Karpas-422 (cell line): ENCODE measurements at regions not wholly inside any gene's neighbourhood (a gene's known extent, or its start where the extent isn't known, plus 50 kb on each side); places are given as distances from the start of the nearest gene placed in this dataset.
A peak's percentile ranks its signal among the peaks of the same experiment; 100 is the strongest.

Experiments used
- DNase-seq: peaks from one replicate; pipeline ENCODE4 v3.0.0-alpha.2; 2015
- H2AFZ ChIP-seq: fragments of 200-600 bp; sonication (generic); 2 replicates; pipeline ENCODE4 v1.6.1; 2014; ENCODE audit warnings: antibody characterized with exemption, low read length, mixed read lengths
- H3K27ac ChIP-seq: fragments of 200-600 bp; sonication (generic); 2 replicates; pipeline ENCODE4 v1.5.1; 2014; ENCODE audit warnings: mild to moderate bottlenecking, low read length, moderate library complexity
- H3K27me3 ChIP-seq: fragments of 200-600 bp; sonication (generic); 2 replicates; pipeline ENCODE4 v1.6.1; 2014; ENCODE audit warnings: low read length, mixed read lengths
- H3K36me3 ChIP-seq: fragments of 200-600 bp; sonication (generic); 2 replicates; pipeline ENCODE4 v1.6.1; 2014; ENCODE audit warnings: low read length, mixed read lengths; ENCODE audit not compliant: insufficient read depth
- H3K4me1 ChIP-seq: fragments of 200-600 bp; sonication (generic); 2 replicates; pipeline ENCODE4 v1.6.1; 2014; ENCODE audit warnings: mild to moderate bottlenecking, low read length, mixed read lengths
- H3K4me2 ChIP-seq: fragments of 200-600 bp; sonication (generic); 2 replicates; pipeline ENCODE4 v1.6.1; 2014; ENCODE audit warnings: low read length, low read depth, mild to moderate bottlenecking; ENCODE audit not compliant: poor library complexity, severe bottlenecking
- H3K4me3 ChIP-seq: fragments of 200-600 bp; sonication (generic); 2 replicates; pipeline ENCODE4 v1.5.1; 2014; ENCODE audit warnings: mild to moderate bottlenecking, antibody characterized with exemption, low read length, mixed read lengths
- H3K79me2 ChIP-seq: fragments of 200-600 bp; sonication (generic); 2 replicates; pipeline ENCODE4 v1.6.1; 2014; ENCODE audit warnings: mild to moderate bottlenecking, low read length, mixed read lengths
- H3K9ac ChIP-seq: fragments of 200-600 bp; sonication (generic); 2 replicates; pipeline ENCODE4 v1.6.0; 2014; ENCODE audit warnings: low read length
- H3K9me2 ChIP-seq: fragments of 200-600 bp; sonication (generic), shearing (Covaris generic); replicated peaks from 2 replicates; pipeline ENCODE4 v1.6.0; 2014; ENCODE audit warnings: mild to moderate bottlenecking, low read length, moderate library complexity; ENCODE audit not compliant: insufficient read depth
- H3K9me3 ChIP-seq: fragments of 300-700, 200-600 bp; sonication (generic); 2 replicates; pipeline ENCODE4 v1.6.1; 2014; ENCODE audit warnings: low read length, mixed read lengths
- H4K20me1 ChIP-seq: fragments of 200-600 bp; sonication (generic); 2 replicates; pipeline ENCODE4 v1.6.1; 2014; ENCODE audit warnings: mild to moderate bottlenecking, antibody characterized with exemption, low read length, low read depth; ENCODE audit not compliant: insufficient read depth

- H3K9me2 ChIP-seq: no peaks in the 10 kb centered on the region
- no peak overlapping the region for H2AFZ ChIP-seq
- H3K9me3 ChIP-seq: peaks cover 8% of the 10 kb centered on the region
- no peak overlapping the region for H3K27ac ChIP-seq
- no peaks in the 10 kb centered on the region for H3K79me2 ChIP-seq
- H3K4me1 ChIP-seq: no peaks in the 10 kb centered on the region
- H3K4me2 ChIP-seq: no peak overlapping the region
- H3K4me3 ChIP-seq: no peak overlapping the region
- no peaks in the 10 kb centered on the region for H3K27me3 ChIP-seq
- no peak for DNase-seq
- H3K9ac ChIP-seq: no peak overlapping the region
- H3K36me3 ChIP-seq: no peaks in the 10 kb centered on the region
- H4K20me1 ChIP-seq: no peaks in the 10 kb centered on the region
Measured at GRCh38 chr6:164690702-164691500, 618.5 kb downstream of the C6orf118 start.

GRCh38 chr6:164690241-164690640, 619.2 kb downstream of the C6orf118 start:
- no peak overlapping the region for H3K4me2 ChIP-seq
- no peaks in the 10 kb centered on the region for H3K27me3 ChIP-seq
- H3K4me1 ChIP-seq: no peaks in the 10 kb centered on the region
- no peak overlapping the region for H2AFZ ChIP-seq
- no peak overlapping the region for H3K27ac ChIP-seq
- no peaks in the 10 kb centered on the region for H3K9me2 ChIP-seq
- H3K79me2 ChIP-seq: no peaks in the 10 kb centered on the region
- H3K4me3 ChIP-seq: no peak overlapping the region
- peaks cover 4% of the 10 kb centered on the region for H3K9me3 ChIP-seq
- no peak for DNase-seq
- no peaks in the 10 kb centered on the region for H3K36me3 ChIP-seq
- no peak overlapping the region for H3K9ac ChIP-seq
- H4K20me1 ChIP-seq: no peaks in the 10 kb centered on the region

- no peak overlapping the region for H2AFZ ChIP-seq
Measured at GRCh38 chr6:164665328-164665727, 644.1 kb downstream of the C6orf118 start.

GRCh38 chr6:164663634-164664033, 645.8 kb downstream of the C6orf118 start:
- H3K9me2 ChIP-seq: no peaks in the 10 kb centered on the region
- peaks cover 16% of the 10 kb centered on the region for H3K9me3 ChIP-seq
- H3K79me2 ChIP-seq: no peaks in the 10 kb centered on the region
- H3K27ac ChIP-seq: no peak overlapping the region
- H3K27me3 ChIP-seq: no peaks in the 10 kb centered on the region
- DNase-seq: no peak
- no peak overlapping the region for H3K4me2 ChIP-seq
- H3K36me3 ChIP-seq: no peaks in the 10 kb centered on the region
- no peaks in the 10 kb centered on the region for H4K20me1 ChIP-seq
- no peaks in the 10 kb centered on the region for H3K4me1 ChIP-seq
- no peak overlapping the region for H3K4me3 ChIP-seq
- no peak overlapping the region for H3K9ac ChIP-seq
- H2AFZ ChIP-seq: no peak overlapping the region

More at GRCh38 chr6:164665328-164665727, 644.1 kb downstream of the C6orf118 start:
- no peak for DNase-seq
- Histone ChIP-seq H3K4me3 (no peak overlapping the region), H3K4me2 (no peak overlapping the region), H3K27ac (no peak overlapping the region), H3K9me3 (peaks cover 16% of the 10 kb centered on the region), H3K9me2 (no peaks in the 10 kb centered on the region), H4K20me1 (no peaks in the 10 kb centered on the region), H3K27me3 (no peaks in the 10 kb centered on the region), H3K4me1 (no peaks in the 10 kb centered on the region), H3K9ac (no peak overlapping the region), H3K79me2 (no peaks in the 10 kb centered on the region), H3K36me3 (no peaks in the 10 kb centered on the region)

- H3K4me2 ChIP-seq: no peak overlapping the region
- H3K9me2 ChIP-seq: no peaks in the 10 kb centered on the region
- no peaks in the 10 kb centered on the region for H3K27me3 ChIP-seq
- H3K27ac ChIP-seq: no peak overlapping the region
- no peaks in the 10 kb centered on the region for H4K20me1 ChIP-seq
- H3K79me2 ChIP-seq: no peaks in the 10 kb centered on the region
- H3K4me1 ChIP-seq: no peaks in the 10 kb centered on the region
- H3K9me3 ChIP-seq: peaks cover 10% of the 10 kb centered on the region
- no peak overlapping the region for H3K9ac ChIP-seq
- DNase-seq: no peak
- no peaks in the 10 kb centered on the region for H3K36me3 ChIP-seq
- H3K4me3 ChIP-seq: no peak overlapping the region
- H2AFZ ChIP-seq: no peak overlapping the region
Measured at GRCh38 chr6:164661716-164662115, 647.7 kb downstream of the C6orf118 start.

GRCh38 chr6:164660781-164661180, 648.6 kb downstream of the C6orf118 start:
- Histone ChIP-seq H3K9me3 (peaks cover 7% of the 10 kb centered on the region; the same call in 1 of the 2 replicates), H3K36me3 (no peaks in the 10 kb centered on the region), H2AFZ (no peak overlapping the region), H3K4me2 (no peak overlapping the region), H3K79me2 (no peaks in the 10 kb centered on the region), H3K9ac (no peak overlapping the region), H3K27me3 (no peaks in the 10 kb centered on the region), H4K20me1 (no peaks in the 10 kb centered on the region), H3K4me1 (no peaks in the 10 kb centered on the region), H3K4me3 (no peak overlapping the region), H3K27ac (no peak overlapping the region), H3K9me2 (no peaks in the 10 kb centered on the region)
- DNase-seq: no peak

- Histone ChIP-seq H3K27ac (peak overlapping the region; percentile 24; the same call in 1 of the 2 replicates), H3K4me1 (peaks cover 21% of the 10 kb centered on the region), H4K20me1 (no peaks in the 10 kb centered on the region), H3K4me3 (peak overlapping the region; percentile 56), H3K9ac (no peak overlapping the region), H3K9me2 (no peaks in the 10 kb centered on the region), H3K79me2 (no peaks in the 10 kb centered on the region), H3K9me3 (peaks cover 3% of the 10 kb centered on the region; the same call in 1 of the 2 replicates), H3K27me3 (no peaks in the 10 kb centered on the region), H3K36me3 (no peaks in the 10 kb centered on the region), H2AFZ (no peak overlapping the region; the same call in 1 of the 2 replicates), H3K4me2 (peak overlapping the region; percentile 43)
- DNase-seq: peak; percentile 80
Measured at GRCh38 chr6:164640956-164641355, 668.4 kb downstream of the C6orf118 start.

- no peak overlapping the region for H2AFZ ChIP-seq
- no peak overlapping the region for H3K9ac ChIP-seq
- no peaks in the 10 kb centered on the region for H3K36me3 ChIP-seq
- no peaks in the 10 kb centered on the region for H4K20me1 ChIP-seq
- no peaks in the 10 kb centered on the region for H3K4me1 ChIP-seq
- DNase-seq: no peak
- no peaks in the 10 kb centered on the region for H3K79me2 ChIP-seq
- H3K9me2 ChIP-seq: no peaks in the 10 kb centered on the region
- no peaks in the 10 kb centered on the region for H3K27me3 ChIP-seq
- H3K4me3 ChIP-seq: no peak overlapping the region
- no peak overlapping the region for H3K27ac ChIP-seq
- peaks cover 3% of the 10 kb centered on the region for H3K9me3 ChIP-seq
- no peak overlapping the region for H3K4me2 ChIP-seq
Measured at GRCh38 chr6:164628302-164628931, 681.0 kb downstream of the C6orf118 start.
